ENCODE measurements at regions not wholly inside any gene's neighbourhood (a gene's known extent, or its start where the extent isn't known, plus 50 kb on each side); places are given as distances from the start of the nearest gene placed in this dataset.

DNA sequence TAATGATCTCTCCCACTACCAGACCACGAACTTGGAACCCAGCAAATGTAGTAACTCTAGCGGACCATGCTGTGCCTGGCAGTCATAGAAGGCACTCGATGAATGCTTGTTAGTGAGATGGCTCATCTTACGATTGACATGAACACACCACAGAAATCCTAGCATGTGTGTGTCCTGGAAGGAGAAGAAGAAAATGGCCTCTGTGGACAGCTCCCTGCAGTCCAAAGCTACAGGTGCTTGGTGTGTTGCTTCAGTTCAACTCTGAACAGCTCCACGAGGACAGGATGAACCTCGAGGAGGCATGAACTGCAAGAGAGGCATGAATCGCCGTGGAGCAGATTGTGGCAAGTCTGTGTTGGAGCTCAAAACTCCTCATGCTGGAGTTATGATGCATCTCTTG lies 93.5 kb downstream of the KLF6 start:
- DNase-seq (ENCODE audit: low read depth), result no peak

GRCh38 chr10:3689871-3690510 lies 95.0 kb downstream of the KLF6 start:
- DNase-seq (ENCODE audit: low read depth), result no peak

DNA sequence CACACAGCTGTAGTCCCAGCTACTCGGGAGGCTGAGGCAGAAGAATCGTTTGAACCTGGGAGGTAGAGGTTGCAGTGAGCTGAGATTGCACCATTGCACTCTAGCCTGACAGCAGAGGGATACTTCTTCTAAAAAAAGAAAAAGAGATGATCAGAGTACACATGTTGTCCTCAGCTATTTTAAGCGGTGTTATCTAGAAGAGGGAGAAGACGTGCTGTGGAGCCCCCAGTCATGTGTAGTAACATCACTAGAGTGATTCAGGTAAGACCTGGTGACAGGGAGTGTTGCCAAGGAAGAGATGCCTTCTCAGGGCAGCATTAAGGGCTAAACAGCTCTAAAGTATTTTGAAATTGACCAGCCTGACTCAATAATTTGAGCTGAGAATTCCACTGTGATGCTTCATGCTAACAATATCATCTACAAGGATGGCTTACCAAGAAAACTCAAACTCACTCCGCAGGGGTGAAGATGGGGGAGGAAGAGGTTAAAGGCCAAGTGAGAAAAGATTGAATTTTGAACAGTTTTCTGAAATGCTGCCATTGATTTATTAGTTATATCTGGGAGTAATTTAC lies 97.4 kb downstream of the KLF6 start:
- DNase-seq (ENCODE audit: low read depth), result no peak

DNA sequence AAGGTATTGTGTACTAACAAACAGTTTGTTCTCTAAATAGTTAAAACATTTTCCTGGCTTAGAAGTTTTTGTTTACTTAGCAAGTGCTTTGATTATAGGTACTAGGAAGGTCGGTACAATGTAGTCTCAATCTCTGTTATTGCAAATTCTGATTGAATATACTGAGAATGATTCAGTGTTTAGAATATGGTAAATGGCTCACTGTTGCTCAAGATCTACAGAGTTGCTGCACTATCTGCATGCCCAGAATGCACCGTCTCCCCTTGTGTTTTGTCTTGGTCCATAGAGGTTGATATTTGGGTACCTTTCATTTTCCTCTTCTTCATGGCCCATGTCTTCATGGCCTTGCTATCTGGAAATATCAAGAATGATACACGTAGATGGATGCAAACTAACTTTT lies 99.6 kb downstream of the KLF6 start:
- DNase-seq (ENCODE audit: low read depth), result no peak

DNA sequence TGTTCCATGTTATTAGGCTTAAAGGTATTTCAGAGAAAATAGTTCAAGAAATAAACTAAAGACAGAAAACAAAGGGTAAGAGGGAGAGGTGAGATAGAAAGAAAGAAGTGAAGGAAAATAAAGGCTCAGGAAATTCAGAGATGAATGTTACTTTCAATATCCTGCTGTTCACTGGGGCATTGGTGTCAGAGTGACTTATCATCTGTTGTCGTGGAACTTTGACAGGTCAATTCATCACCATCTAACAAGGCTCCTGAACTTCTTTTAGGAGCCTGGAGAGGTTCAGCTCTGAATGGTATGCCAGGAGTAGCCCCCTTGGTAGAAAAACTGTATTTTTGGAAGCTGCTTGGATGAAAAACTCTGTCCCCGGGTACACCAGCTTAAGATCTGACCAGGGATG lies 100.1 kb downstream of the KLF6 start:
- no peak for DNase-seq (ENCODE audit: low read depth)

GRCh38 chr10:3683560-3683959 lies 101.4 kb downstream of the KLF6 start:
- no peak for DNase-seq (ENCODE audit: low read depth)

DNA sequence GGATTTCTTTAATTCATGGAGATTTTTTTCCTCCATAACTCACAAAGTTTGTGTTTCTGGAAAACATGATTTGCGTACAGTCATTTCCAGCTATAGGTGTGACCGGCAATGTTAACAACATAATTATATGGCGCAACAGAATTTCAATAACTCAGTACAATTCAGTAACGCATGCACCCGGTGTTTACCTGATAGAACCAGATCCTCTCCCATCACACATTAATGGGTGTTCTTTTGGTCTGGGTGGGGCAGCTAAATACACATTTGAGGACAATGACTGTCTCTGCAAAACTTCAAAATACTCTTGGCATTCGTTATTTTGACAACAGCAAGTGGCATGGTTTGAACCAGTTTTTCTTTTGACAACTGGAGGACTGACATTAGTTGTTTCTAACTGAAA lies 102.3 kb downstream of the KLF6 start:
- no peak for DNase-seq (ENCODE audit: low read depth)

GRCh38 chr10:3681642-3682554 lies 103.1 kb downstream of the KLF6 start:
- no peak for DNase-seq (ENCODE audit: low read depth)

- DNase-seq (ENCODE audit: low read depth), result no peak
These were observed 104.9 kb downstream of the KLF6 start for GRCh38 chr10:3679950-3680629.

DNA sequence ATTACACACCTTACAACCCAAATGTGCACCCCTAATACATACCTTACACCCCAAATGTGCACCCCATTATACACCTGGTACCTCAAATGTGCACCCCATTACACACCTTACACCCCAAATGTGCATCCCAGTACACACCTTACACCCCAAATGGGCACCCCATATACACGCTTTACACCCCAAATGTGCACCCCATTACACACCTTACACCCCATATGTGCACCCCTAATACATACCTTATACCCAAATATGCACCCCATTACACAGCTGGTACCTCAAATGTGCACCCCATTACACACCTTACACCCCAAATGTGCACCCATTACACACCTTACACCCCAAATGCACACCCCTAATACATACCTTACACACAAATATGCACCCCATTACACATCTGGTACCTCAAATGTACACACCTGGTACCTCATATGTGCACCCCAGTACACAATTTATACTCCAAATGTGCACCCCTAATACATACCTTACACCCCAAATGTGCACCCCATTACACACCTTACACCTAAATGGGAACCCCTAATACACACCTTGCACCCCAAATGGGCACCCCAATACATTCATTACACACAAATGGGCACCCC lies 106.3 kb downstream of the KLF6 start:
- no peak for DNase-seq (ENCODE audit: low read depth)

- no peak for DNase-seq (ENCODE audit: low read depth)
These were observed 108.4 kb downstream of the KLF6 start for GRCh38 chr10:3676564-3676963.

DNA sequence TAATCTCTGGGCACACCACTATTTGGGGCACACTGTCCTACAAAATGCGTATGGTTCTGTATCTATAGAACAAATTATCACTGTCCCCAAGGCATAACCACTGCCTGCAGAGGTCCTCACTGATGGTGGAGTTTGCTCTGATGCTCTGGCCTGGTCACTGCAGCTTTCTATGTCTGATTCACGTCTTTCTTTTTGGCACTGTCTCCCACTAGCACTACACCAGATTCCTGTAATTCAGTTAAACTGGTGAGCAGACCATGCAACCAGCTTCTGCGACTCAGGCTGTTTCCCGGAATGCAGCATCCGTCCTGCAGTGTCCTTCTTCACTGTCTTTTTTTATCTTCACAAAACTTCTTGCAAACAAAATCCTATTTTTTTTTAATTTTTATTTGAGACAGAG lies 112.8 kb downstream of the KLF6 start:
- DNase-seq (ENCODE audit: low read depth), result no peak

DNA sequence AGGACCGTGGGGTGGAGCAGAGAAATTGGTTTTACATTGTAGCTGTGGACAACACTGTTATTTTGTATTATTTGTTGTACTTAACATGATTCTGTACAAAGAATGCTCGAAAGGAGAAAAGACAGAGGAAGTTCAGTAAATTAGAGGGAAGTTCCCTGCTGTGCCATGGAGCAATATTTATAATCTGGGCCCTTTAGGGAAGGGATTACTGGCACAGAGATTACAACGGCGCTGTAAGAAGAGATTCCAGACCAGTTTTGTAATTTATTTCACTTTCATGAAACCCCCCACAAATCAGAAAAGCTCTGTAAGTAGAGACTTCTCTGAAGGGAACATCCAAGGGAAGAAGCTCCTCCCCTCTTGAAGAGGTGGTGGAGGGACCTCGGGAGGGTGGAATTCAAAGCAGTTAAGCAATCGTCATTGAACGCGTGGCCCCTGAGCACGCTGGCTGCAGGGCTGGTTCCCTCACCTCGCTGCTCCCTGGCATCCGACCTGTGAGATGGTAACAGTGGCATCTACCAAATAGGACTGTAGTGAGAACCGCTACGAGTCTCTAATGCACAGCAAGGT lies 113.5 kb downstream of the KLF6 start:
- no peak for DNase-seq (ENCODE audit: low read depth)

- no peak for DNase-seq (ENCODE audit: low read depth)
These were observed 116.1 kb downstream of the KLF6 start for GRCh38 chr10:3668966-3669330.

DNA sequence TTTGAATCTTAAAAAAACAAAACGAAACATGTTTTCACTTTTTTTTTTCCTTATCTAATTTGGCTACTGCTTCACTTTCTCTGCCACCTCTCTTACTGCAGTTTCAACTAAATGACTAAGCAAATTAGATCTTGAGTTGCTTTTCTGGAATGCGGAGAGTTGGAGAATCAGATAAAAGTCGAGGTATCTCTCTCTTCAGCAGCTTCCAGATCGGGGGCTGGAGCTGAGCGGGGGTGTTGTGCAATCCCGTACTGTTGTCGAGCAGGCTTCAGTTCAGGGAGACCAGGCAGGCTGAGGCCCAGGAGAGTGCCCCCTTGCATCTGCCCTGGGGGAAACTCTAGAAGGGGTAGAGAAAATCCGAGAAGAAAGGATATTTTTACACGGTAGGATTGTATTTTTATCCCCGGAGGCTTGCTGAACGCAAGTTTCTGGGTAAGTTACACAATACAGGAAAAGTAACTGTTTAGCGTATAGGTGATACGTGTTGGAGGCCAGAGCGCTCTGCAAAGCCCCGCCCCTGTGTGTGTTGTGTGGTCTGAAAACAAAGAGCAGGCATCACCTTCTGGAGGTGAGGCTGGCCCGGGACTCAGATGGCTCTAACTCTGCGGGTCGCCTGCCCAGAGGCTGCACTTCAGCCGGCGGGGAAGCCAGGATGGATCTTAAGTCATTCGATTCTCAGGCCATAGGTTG lies 116.6 kb downstream of the KLF6 start:
- no peak for DNase-seq (ENCODE audit: low read depth)

DNA sequence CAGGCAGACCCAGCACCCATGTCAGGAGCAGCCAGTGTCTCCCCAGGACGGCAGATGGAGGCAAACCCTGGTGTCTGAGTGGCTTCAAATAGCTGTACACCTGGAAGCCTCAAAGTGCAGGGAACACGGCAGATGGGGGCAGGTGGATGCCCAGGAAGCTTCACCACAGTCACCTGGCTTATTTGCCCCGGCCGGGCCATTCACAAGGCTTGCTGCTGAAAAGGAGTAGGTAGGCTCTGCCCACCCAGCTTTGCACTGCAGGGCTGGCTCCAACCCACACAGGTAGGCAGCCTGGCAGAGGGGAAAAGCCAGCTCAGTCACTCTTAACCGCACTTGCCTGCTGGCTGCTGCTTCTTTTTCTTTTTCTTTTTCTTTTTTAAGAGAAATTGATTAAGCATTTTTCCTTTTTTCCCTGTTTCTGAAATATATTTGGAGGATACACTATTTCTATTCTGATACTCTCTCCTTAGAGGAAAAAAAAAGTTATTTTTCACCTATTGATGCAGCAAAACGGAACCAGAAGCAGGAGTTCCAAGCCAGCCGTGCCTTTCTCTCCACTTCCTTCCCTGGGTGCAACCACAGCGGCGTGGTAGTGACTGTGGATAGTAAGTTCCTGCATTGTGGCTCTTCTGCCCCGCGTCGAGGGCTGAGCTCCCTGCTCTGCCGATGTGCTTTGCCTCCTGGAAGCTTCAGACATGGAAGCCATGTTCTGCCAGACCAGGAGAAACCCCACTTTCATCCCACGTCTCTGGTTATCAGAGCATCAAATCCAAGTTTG lies 118.3 kb downstream of the KLF6 start:
- DNase-seq (ENCODE audit: low read depth), result peak; percentile 31

GRCh38 chr10:3665316-3665908 lies 119.6 kb downstream of the KLF6 start:
- DNase-seq (ENCODE audit: low read depth), result peak; percentile 77

DNA sequence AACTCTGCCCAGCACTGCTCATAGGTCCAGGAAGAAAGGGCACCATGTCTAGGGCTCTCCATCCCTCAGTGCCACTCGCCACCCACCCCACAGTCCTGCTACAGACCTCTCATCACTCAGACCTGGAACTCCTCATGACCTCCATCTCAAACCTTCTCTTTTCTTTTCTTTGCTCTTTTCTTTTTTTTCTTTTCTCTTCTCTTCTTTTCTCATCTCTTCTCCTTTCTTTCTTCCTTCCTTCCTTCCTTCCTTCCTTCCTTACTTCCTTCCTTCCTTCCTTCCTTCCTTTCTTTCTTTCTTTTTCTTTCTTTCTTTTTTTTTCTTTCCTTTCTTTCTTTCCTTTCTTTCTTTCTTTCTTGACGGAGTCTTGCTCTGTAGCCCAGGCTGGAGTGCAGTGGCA lies 122.2 kb downstream of the KLF6 start:
- DNase-seq (ENCODE audit: low read depth), result no peak

GRCh38 chr10:3661271-3661670 lies 123.7 kb downstream of the KLF6 start:
- DNase-seq (ENCODE audit: low read depth), result no peak

DNA sequence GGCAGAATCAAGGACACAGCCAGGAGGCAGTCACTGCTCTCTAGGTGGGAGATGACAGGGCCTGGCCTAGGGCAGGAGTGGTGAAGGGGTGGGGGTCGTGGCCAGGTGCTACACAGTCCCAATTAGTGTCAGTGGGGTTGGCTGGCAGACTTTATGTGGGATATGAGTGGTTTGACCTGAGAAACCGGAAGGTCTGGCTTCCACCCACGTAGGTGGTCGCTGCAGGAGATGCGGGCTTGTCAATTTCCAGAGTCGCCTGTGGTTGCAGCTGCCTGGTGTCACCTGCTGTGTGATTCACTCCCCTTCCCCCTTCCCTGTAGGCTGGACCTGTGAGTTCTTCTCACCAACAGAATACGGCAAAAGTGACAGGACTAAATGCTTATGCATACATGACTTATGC lies 124.3 kb downstream of the KLF6 start:
- no peak for DNase-seq (ENCODE audit: low read depth)
